T-cell (primary cell): ENCODE measurements at regions not wholly inside any gene's neighbourhood (a gene's known extent, or its start where the extent isn't known, plus 50 kb on each side); places are given as distances from the start of the nearest gene placed in this dataset.
"Not testable (repeated sequence)": the region's sequence is repeated elsewhere in the genome, so short reads cannot be mapped to it uniquely, and the experiment has no call there.

ENCODE experiments used
- ATAC-seq, 4 experiments: fragments of 200-7000 bp in 3 of 4; fragments of 150-1000 bp in 1 of 4; cut with Tn5 transposase; replicated peaks in 1 of 4; 1 replicate in 3 of 4; 2 replicates in 1 of 4; pipeline ENCODE4 v1.10.0; 2021; ENCODE audit warnings: moderate library complexity in 3 of 4, mild to moderate bottlenecking in 2 of 4, moderate number of reproducible peaks in 1 of 4
- CTCF ChIA-PET, 2 donors: fragments of 300-600 bp; sonication (Branson Sonifier 250); formaldehyde crosslinking; loops; one replicate each; lab custom pipeline; 2022; ENCODE audit warnings: antibody characterized with exemption in 2 of 2; lab: Charles Lee
- POLR2A ChIA-PET, 2 donors: fragments of 300-600 bp; sonication (Branson Sonifier 250); formaldehyde crosslinking; loops; one replicate each; lab custom pipeline; 2022; ENCODE audit warnings: antibody characterized with exemption in 2 of 2; lab: Charles Lee
- DNase-seq, 35 experiments: peaks; one replicate each; pipeline versions ENCODE4 v3.0.0 to v3.0.0-alpha.2; 2013 to 2023
- H3K27ac ChIP-seq: one replicate; pipeline ENCODE4 v1.5.1; 2013; ENCODE audit warnings: low read length
- H3K27me3 ChIP-seq, 2 experiments: replicated peaks in 1 of 2; 1 replicate in 1 of 2; 2 replicates in 1 of 2; pipeline versions ENCODE4 v1.6.1 to v1.7.0; 2013; ENCODE audit warnings: low read length in 1 of 2, mixed read lengths in 1 of 2; ENCODE audit not compliant: control insufficient read depth in 2 of 2, insufficient read depth in 2 of 2; ENCODE audit errors: extremely low read depth in 1 of 2
- H3K36me3 ChIP-seq, 2 donors: 1 replicate in 1 of 2; 2 replicates in 1 of 2; pipeline versions ENCODE4 v1.6.1 to v1.7.0; 2013; ENCODE audit warnings: low read length in 1 of 2; ENCODE audit not compliant: control insufficient read depth in 2 of 2, insufficient read depth in 1 of 2; ENCODE audit errors: extremely low read depth in 1 of 2
- H3K4me1 ChIP-seq, 2 experiments: 1 replicate in 1 of 2; 2 replicates in 1 of 2; pipeline versions ENCODE4 v1.6.1 to v1.7.0; 2013; ENCODE audit warnings: low read length in 2 of 2, mixed read lengths in 1 of 2; ENCODE audit not compliant: insufficient read depth in 2 of 2, control insufficient read depth in 1 of 2; ENCODE audit errors: extremely low read depth in 1 of 2
- H3K4me3 ChIP-seq, 2 donors: 1 replicate in 1 of 2; 2 replicates in 1 of 2; pipeline versions ENCODE4 v1.5.1 to v1.7.0; 2013; ENCODE audit warnings: mild to moderate bottlenecking in 2 of 2, low read length in 1 of 2, moderate library complexity in 1 of 2; ENCODE audit not compliant: control insufficient read depth in 1 of 2; ENCODE audit errors: extremely low read depth in 1 of 2
- H3K9me3 ChIP-seq: 2 replicates; pipeline ENCODE4 v1.7.0; 2013
- H3K27ac Mint-ChIP-seq, 2 donors: one replicate each; pipeline ENCODE4 v1.8.0; 2020 to 2021; ENCODE audit warnings: mild to moderate bottlenecking in 2 of 2, mixed read lengths in 2 of 2
- H3K27me3 Mint-ChIP-seq, 2 donors: one replicate each; pipeline ENCODE4 v1.8.0; 2021 to 2022; ENCODE audit warnings: mixed read lengths in 2 of 2
- H3K36me3 Mint-ChIP-seq: one replicate; pipeline ENCODE4 v1.8.0; 2021; ENCODE audit warnings: mixed read lengths
- H3K4me1 Mint-ChIP-seq, 3 donors: one replicate each; pipeline ENCODE4 v1.8.0; 2020 to 2022; ENCODE audit warnings: mixed read lengths in 3 of 3, mild to moderate bottlenecking in 1 of 3
- H3K4me3 Mint-ChIP-seq, 3 donors: one replicate each; pipeline ENCODE4 v1.8.0; 2020 to 2022; ENCODE audit warnings: mild to moderate bottlenecking in 3 of 3, mixed read lengths in 3 of 3, moderate library complexity in 3 of 3
- H3K9me3 Mint-ChIP-seq, 3 donors: one replicate each; pipeline ENCODE4 v1.8.0; 2020 to 2022; ENCODE audit warnings: mixed read lengths in 3 of 3
- WGBS: methylation state at CpG from one replicate; pipeline ENCODE4 v1.1.5; 2013; ENCODE audit warnings: missing lambda C conversion rate; ENCODE audit not compliant: insufficient coverage; 5-methylcytosine and 5-hydroxymethylcytosine counted together

GRCh38 chr3:193023218-193023617 lies 105.6 kb upstream of the MB21D2 start:
- no CpG with 5 or more reads among the region's 1 CpG for WGBS
- Histone ChIP-seq H3K36me3 (no peaks in the 10 kb centered on the region), H3K27me3 (no peaks in the 10 kb centered on the region), H3K9me3 (no peaks in the 10 kb centered on the region), H3K4me3 (no peak overlapping the region), H3K4me1 (no peaks in the 10 kb centered on the region), H3K27ac (no peak overlapping the region)
- Mint-ChIP-seq H3K27ac (no peak overlapping the region), H3K4me1 (no peaks in the 10 kb centered on the region), H3K36me3 (no peaks in the 10 kb centered on the region), H3K27me3 (peaks cover 0 to 1% of the 10 kb centered on the region in 2 donors), H3K9me3 (no peaks in the 10 kb centered on the region), H3K4me3 (no peak overlapping the region)
- ChIA-PET CTCF (no interaction called here), POLR2A (no interaction called here)
- ATAC-seq = no peak
- no peak for DNase-seq

- no peak overlapping the region for H3K27ac Mint-ChIP-seq
- H3K9me3 ChIP-seq = no peaks in the 10 kb centered on the region
- H3K36me3 ChIP-seq = no peaks in the 10 kb centered on the region
- no peaks in the 10 kb centered on the region for H3K36me3 Mint-ChIP-seq
- no peaks in the 10 kb centered on the region for H3K27me3 ChIP-seq
- no peak overlapping the region for H3K4me3 ChIP-seq
- H3K4me1 ChIP-seq = no peaks in the 10 kb centered on the region
- ChIA-PET CTCF (no interaction called here), POLR2A (no interaction called here)
- 0% methylated on average over 1 of the region's 4 CpGs for WGBS
- no peak overlapping the region for H3K27ac ChIP-seq
- H3K4me1 Mint-ChIP-seq = peaks cover 10 to 11% (median 10%) of the 10 kb centered on the region in 3 donors
- no peak for ATAC-seq
- no peaks in the 10 kb centered on the region for H3K9me3 Mint-ChIP-seq
- DNase-seq = no peak
- H3K27me3 Mint-ChIP-seq = no peaks in the 10 kb centered on the region
- no peak overlapping the region for H3K4me3 Mint-ChIP-seq
Observed at GRCh38 chr3:193028258-193028657, 110.6 kb upstream of the MB21D2 start.

- no peaks in the 10 kb centered on the region for H3K27me3 Mint-ChIP-seq
- ChIA-PET POLR2A (no interaction called here), CTCF (no interaction called here)
- DNase-seq (no peak), ATAC-seq (no peak)
- no peaks in the 10 kb centered on the region for H3K36me3 ChIP-seq
- H3K9me3 Mint-ChIP-seq = no peaks in the 10 kb centered on the region
- no peak overlapping the region for H3K4me3 ChIP-seq
- H3K27me3 ChIP-seq = no peaks in the 10 kb centered on the region
- H3K9me3 ChIP-seq = no peaks in the 10 kb centered on the region
- H3K27ac ChIP-seq = no peak overlapping the region
- no peak overlapping the region for H3K27ac Mint-ChIP-seq
- H3K4me3 Mint-ChIP-seq = no peak overlapping the region
- no peaks in the 10 kb centered on the region for H3K36me3 Mint-ChIP-seq
- H3K4me1 Mint-ChIP-seq = peaks cover 10 to 11% (median 10%) of the 10 kb centered on the region in 3 donors
- H3K4me1 ChIP-seq = no peaks in the 10 kb centered on the region
- WGBS = no CpG with 5 or more reads among the region's 2 CpGs
Observed at GRCh38 chr3:193029800-193030199, 112.1 kb upstream of the MB21D2 start.

- H3K4me3 Mint-ChIP-seq = no peak overlapping the region
- Histone ChIP-seq H3K9me3 (no peaks in the 10 kb centered on the region), H3K27me3 (no peaks in the 10 kb centered on the region), H3K27ac (no peak overlapping the region), H3K4me1 (no peaks in the 10 kb centered on the region), H3K4me3 (no peak overlapping the region), H3K36me3 (no peaks in the 10 kb centered on the region)
- ATAC-seq (no peak), DNase-seq (peak in 1 of 35 experiments; percentile 1)
- H3K27me3 Mint-ChIP-seq = no peaks in the 10 kb centered on the region
- ChIA-PET CTCF (no interaction called here), POLR2A (no interaction called here)
- no peak overlapping the region for H3K27ac Mint-ChIP-seq
- H3K36me3 Mint-ChIP-seq = no peaks in the 10 kb centered on the region
- WGBS = no CpG with 5 or more reads among the region's 2 CpGs
- peaks cover 10 to 11% (median 10%) of the 10 kb centered on the region in 3 donors for H3K4me1 Mint-ChIP-seq
- H3K9me3 Mint-ChIP-seq = no peaks in the 10 kb centered on the region
Observed at GRCh38 chr3:193030276-193030675, 112.6 kb upstream of the MB21D2 start.

- Histone ChIP-seq H3K9me3 (no peaks in the 10 kb centered on the region), H3K36me3 (no peaks in the 10 kb centered on the region), H3K4me3 (no peak overlapping the region), H3K4me1 (no peaks in the 10 kb centered on the region), H3K27ac (no peak overlapping the region), H3K27me3 (no peaks in the 10 kb centered on the region)
- H3K4me3 Mint-ChIP-seq = no peak overlapping the region
- WGBS = no CpG with 5 or more reads among the region's 2 CpGs
- ATAC-seq (no peak), DNase-seq (no peak)
- H3K9me3 Mint-ChIP-seq = peaks cover 0 to 2% (median 0%) of the 10 kb centered on the region in 3 donors
- ChIA-PET POLR2A (no interaction called here), CTCF (no interaction called here)
- H3K27ac Mint-ChIP-seq = no peak overlapping the region
- no peaks in the 10 kb centered on the region for H3K36me3 Mint-ChIP-seq
- no peaks in the 10 kb centered on the region for H3K27me3 Mint-ChIP-seq
- H3K4me1 Mint-ChIP-seq = peaks cover 10 to 11% (median 10%) of the 10 kb centered on the region in 3 donors
Observed at GRCh38 chr3:193031911-193032310, 114.3 kb upstream of the MB21D2 start.

GRCh38 chr3:193033226-193033780 lies 115.6 kb upstream of the MB21D2 start:
- Mint-ChIP-seq H3K4me1 (peaks cover 10 to 11% (median 10%) of the 10 kb centered on the region in 3 donors), H3K9me3 (peaks cover 0 to 3% (median 0%) of the 10 kb centered on the region in 3 donors), H3K36me3 (no peaks in the 10 kb centered on the region), H3K27me3 (no peaks in the 10 kb centered on the region), H3K27ac (no peak overlapping the region), H3K4me3 (no peak overlapping the region)
- no peak overlapping the region for H3K27ac ChIP-seq
- H3K4me1 ChIP-seq = no peaks in the 10 kb centered on the region
- ChIA-PET POLR2A (no interaction called here), CTCF (no interaction called here)
- no peaks in the 10 kb centered on the region for H3K9me3 ChIP-seq
- H3K27me3 ChIP-seq = no peaks in the 10 kb centered on the region
- 82% methylated on average over 2 of the region's 7 CpGs for WGBS
- ATAC-seq (no peak), DNase-seq (no peak)
- H3K4me3 ChIP-seq = no peak overlapping the region
- H3K36me3 ChIP-seq = no peaks in the 10 kb centered on the region

- H3K9me3 Mint-ChIP-seq, H3K4me1 Mint-ChIP-seq, H3K4me1 ChIP-seq, H3K4me3 Mint-ChIP-seq, H3K9me3 ChIP-seq, H3K27me3 Mint-ChIP-seq, H3K27ac ChIP-seq, H3K36me3 ChIP-seq, H3K27ac Mint-ChIP-seq, ATAC-seq, H3K4me3 ChIP-seq, H3K27me3 ChIP-seq, H3K36me3 Mint-ChIP-seq, DNase-seq: not testable (repeated sequence)
- no CpG with 5 or more reads among the region's 3 CpGs for WGBS
- CTCF ChIA-PET = interaction anchor here in 1 of 2 donors (1.6 kb wide), 1 partner anchor 222 kb away, joined by 5 read pairs; no protein-coding TSS in a partner anchor
- POLR2A ChIA-PET = interaction anchor here in 1 of 2 donors (0.6 kb wide), 1 partner anchor 155 kb away, joined by 3 read pairs; no protein-coding TSS in a partner anchor
Observed at GRCh38 chr3:193037828-193038227, 120.2 kb upstream of the MB21D2 start.
